GM10266 (cell line): ENCODE measurements at regions not wholly inside any gene's neighbourhood (a gene's known extent, or its start where the extent isn't known, plus 50 kb on each side); places are given as distances from the start of the nearest gene placed in this dataset.

Experiments used
- DNase-seq: peaks from one replicate; pipeline ENCODE4 v3.0.0; 2012; ENCODE audit errors: extremely low spot score
- CTCF ChIP-seq: IDR thresholded peaks from 2 replicates; pipeline ENCODE4 v1.5.1; 2012; ENCODE audit warnings: mild to moderate bottlenecking, low read depth; ENCODE audit not compliant: control insufficient read depth, insufficient read depth; ENCODE audit errors: missing control alignments

- no peak for DNase-seq
- no peak for TF ChIP-seq CTCF
Measured at GRCh38 chr4:165580351-165580905, 201.6 kb downstream of the CPE start.

GRCh38 chr4:165583341-165583740 is 204.5 kb downstream of the CPE start:
- DNase-seq, result no peak
- no peak for TF ChIP-seq CTCF

GRCh38 chr4:165584916-165585315 is 206.1 kb downstream of the CPE start:
- TF ChIP-seq CTCF, result no peak

GRCh38 chr4:165588534-165589315 is 209.9 kb downstream of the CPE start:
- TF ChIP-seq CTCF, result no peak
- no peak for DNase-seq

More at GRCh38 chr4:165584916-165585315, 206.1 kb downstream of the CPE start:
- DNase-seq, result no peak

GRCh38 chr4:165592386-165592785 is 213.6 kb downstream of the CPE start:
- TF ChIP-seq CTCF, result no peak
- DNase-seq, result no peak

- TF ChIP-seq CTCF, result no peak
- no peak for DNase-seq
Measured at GRCh38 chr4:165597581-165598480, 219.0 kb downstream of the CPE start.
